ENCODE measurements at regions not wholly inside any gene's neighbourhood (a gene's known extent, or its start where the extent isn't known, plus 50 kb on each side); places are given as distances from the start of the nearest gene placed in this dataset.
A peak's percentile ranks its signal among the peaks of the same experiment; 100 is the strongest.

DNA sequence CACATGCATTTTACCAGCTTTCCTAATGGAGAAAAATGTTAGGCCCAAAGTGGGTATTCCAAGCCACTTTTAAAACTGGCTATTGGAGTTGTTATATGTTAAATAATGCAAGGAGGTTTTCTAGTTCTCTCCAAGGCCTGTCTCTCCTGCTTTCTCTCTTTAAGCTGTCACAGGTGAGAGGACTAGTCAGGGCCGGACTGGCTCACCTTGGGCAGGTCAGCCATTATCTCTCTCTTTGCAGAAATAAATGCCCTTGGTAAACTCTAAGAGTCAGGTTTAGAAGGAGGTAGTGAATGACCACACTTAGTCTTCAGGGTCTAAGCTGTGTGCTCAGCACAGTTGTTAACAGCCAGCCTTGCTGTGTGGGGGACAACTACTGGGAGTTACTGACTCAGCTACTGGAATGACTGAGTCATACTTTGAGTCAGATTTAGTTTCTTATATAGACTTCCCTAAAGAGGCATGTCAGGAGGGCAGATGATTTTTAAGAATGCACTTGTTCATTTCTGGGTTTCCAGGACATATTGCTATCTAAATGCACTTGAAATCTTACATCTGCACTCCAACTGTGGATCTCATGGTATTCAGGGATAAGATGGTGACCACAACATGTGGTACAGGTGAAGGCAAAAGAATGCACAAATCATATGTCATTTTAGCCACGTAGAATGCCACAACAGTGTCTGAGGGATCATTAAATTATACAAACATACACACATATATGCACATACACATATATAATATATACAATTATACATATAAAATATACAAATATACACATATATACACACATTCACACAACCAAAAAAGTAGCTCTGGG is 719.4 kb downstream of the EPM2A start:
- in situ Hi-C loops (cut with HindIII; ENCODE audit: low pct_unique_long_range_greater_than_20kb, low sequenced_read_pairs): no loop called here
- DNase-seq (ENCODE audit: low read depth, low spot score): no peak

DNA sequence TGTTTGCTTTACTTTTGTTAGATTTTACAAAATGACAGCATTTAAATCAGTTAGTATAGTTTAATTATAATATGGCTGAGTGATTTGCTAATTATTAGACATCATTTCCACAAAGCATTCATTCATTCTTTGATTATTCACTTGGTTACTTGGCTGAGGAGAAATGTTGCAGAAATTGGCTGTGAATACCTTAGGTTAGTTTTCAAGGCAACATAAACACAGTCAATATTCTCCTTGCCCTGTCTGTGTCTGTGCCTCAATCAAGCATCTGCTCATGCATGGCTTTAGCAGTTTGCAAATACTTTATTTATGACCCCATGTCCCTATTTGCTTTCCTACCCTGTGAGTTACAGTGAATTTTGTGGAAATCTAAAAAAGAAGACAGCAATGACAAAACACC is 718.3 kb downstream of the EPM2A start:
- no peak for DNase-seq (ENCODE audit: low read depth, low spot score)
- in situ Hi-C loops (cut with HindIII; ENCODE audit: low pct_unique_long_range_greater_than_20kb, low sequenced_read_pairs): no loop called here

DNA sequence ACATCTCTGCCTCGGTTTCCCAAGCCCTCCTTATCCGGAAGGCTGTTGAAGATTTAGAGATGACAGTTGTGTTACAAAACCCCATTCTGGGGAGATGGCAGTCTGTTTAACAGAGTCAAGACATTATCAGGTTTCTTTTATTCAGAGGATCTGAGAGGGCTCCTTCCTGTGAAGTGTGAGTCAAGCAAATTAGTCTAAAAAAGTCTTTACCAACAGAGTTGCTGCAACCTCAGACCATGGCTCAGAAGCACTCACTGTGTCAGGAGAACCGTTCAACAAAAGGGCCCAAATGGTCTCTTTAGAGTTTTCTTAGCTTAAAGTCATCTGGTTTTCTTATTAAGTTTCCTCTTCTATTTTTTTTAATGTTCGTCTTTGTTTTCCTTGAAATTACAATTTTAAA is 717.8 kb downstream of the EPM2A start:
- DNase-seq (ENCODE audit: low read depth, low spot score): no peak
- in situ Hi-C loops (cut with HindIII; ENCODE audit: low pct_unique_long_range_greater_than_20kb, low sequenced_read_pairs): no loop called here

DNA sequence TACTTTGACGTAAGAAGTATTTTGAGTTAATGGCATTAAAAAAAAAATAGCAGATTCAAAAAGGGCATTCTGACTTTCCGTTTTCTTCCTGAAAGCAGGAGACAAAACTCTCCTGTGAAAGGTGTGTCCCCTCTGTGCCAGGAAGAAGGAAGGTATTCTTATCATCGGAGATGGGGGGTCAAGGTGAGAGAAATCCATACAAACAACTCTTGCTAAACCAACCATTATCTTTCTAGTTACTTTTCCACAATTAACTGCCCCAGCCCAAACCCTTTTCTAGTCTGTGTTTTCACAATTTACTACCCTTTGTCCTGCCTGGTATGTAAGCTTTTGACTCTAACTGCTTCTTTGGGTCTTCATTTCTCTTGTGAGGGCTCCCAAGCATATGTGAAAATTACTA is 717.3 kb downstream of the EPM2A start:
- DNase-seq (ENCODE audit: low read depth, low spot score): no peak

DNA sequence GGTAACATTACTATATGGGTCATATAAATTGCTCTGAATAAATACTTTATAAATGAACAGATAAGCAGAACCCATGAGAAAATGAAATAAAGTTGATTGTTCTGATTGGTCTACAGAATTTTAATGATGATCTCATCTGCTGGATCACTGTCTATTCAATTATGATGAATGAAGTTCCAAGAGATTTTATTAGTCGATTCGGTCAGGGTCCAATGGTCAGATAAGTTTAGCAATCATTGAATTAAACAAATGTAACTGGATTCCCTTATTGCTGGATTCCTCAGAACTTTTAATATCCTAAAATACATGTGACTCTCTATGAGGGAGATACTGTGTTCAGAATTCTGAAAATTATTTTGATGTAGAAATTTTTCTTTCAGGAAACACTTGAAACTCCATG is 715.2 kb downstream of the EPM2A start:
- in situ Hi-C loops (cut with HindIII; ENCODE audit: low pct_unique_long_range_greater_than_20kb, low sequenced_read_pairs): no loop called here
- no peak for DNase-seq (ENCODE audit: low read depth, low spot score)

More for the DNA sequence above, 717.3 kb downstream of the EPM2A start:
- in situ Hi-C loops (cut with HindIII; ENCODE audit: low pct_unique_long_range_greater_than_20kb, low sequenced_read_pairs): no loop called here

DNA sequence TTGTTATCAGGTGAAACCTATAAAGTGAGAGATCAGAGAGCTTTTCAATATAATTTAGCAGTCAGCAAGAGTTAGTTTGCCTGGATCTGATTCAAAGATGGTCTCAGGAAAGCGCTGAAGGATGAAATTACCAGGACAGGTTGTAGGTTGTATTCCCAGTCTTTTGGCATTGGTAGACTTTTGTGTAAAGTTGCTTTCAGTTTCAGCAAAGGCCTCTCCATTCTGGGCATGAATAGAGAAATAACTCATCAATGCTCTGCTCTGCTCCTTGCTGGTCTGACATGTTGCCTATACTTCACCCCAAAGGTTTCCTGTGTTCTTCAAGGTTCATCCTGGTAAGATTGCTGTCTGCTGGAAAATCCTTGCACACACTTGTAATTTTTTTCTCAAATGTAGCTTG is 714.8 kb downstream of the EPM2A start:
- DNase-seq (ENCODE audit: low read depth, low spot score): no peak
- in situ Hi-C loops (cut with HindIII; ENCODE audit: low pct_unique_long_range_greater_than_20kb, low sequenced_read_pairs): no loop called here

DNA sequence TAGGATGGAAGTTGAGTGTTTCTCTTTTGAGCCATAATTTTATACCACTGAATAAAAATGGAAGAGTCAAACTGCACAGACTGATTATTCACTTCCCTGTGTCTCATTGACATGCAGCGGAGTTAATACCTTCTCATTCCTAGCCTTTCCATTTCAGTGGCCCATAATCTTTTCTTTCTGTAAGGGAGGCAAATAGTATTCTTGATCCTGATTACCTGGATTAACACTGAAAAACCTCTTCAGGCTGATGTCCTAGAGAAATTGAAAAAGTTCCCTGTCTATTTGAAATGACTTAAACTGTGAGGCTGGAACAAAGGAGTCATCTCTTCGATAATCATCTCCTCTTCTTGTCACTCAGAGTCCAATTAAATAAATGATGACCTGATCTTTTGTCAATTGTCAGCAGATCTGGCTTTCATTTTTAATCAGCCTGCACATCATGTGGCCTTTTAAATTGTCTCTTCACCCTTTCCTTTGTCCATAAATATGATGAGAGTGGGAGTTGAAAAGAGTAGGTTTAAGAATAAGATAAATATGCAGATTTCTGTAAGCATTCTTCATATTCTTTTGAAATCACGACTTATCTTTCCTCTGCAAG is 713.0 kb downstream of the EPM2A start:
- in situ Hi-C loops (cut with HindIII; ENCODE audit: low pct_unique_long_range_greater_than_20kb, low sequenced_read_pairs): no loop called here

DNA sequence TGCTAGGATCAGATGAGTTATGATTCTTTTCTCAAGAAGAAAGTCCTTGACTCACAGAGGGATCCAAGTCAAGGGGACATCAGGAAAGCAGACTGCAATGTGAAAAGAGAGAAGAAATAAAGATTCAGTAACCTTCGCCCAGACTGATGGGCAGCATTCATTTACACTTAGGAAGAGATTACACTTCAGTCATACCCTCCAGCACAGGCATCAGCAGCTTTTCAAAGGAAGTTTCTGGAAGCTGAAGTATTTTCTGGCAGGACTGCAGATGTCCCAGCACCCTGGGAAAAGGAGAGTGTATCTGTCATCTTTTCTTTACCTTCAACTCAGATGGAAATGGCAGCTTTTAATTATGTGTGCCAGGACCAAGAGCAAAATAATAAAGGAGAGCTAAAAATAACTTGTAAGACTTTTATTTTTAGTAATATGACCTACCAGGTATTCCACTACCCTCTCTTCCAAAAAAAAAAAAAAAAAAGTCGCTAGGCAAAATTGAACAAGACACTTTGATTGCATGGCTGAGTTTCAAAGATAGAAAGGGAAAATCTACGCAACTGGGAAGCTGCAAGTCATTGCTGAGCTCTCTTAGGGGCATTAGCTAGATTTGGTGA is 712.1 kb downstream of the EPM2A start:
- no peak for DNase-seq (ENCODE audit: low read depth, low spot score)
- in situ Hi-C loops (cut with HindIII; ENCODE audit: low pct_unique_long_range_greater_than_20kb, low sequenced_read_pairs): no loop called here

More for the DNA sequence above, 713.0 kb downstream of the EPM2A start:
- no peak for DNase-seq (ENCODE audit: low read depth, low spot score)

DNA sequence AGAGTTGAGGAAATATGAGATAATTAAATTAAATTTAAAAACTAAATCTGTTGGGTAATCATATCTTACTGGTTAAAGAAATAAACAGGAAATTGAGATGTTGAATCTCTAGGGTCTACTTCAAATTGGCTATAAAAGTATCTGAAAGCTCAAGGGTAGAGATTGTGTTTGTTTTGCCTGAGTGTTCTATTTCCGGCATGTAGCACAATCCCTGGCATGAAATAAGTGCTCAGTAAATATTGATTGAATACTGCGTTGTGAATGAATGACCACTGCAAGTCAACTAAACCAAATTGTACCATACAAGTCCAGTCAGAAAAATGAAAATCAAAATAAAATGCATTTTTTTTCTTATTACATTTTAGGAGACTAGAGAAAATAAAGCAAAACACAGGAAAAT is 709.8 kb downstream of the EPM2A start:
- in situ Hi-C loops (cut with HindIII; ENCODE audit: low pct_unique_long_range_greater_than_20kb, low sequenced_read_pairs): no loop called here
- no peak for DNase-seq (ENCODE audit: low read depth, low spot score)

DNA sequence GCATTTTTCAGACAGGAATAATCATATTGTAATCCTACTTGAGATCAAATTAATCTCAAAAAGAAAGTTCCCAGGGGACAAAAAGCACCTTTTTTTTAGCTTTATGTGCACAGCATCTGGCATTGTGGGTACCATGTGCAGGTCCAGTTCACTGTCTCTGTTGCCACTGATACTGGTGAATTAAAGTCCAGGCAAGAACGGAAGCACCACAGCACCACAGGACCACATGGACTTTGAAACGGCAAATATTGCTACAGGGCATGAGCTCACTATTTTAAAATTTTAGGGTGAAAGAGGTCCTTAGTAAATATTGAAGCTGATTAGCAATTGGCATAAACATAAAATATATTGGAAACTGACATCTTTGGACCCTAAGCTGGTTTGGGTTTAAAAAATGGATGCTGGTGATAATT is 709.0 kb downstream of the EPM2A start:
- no peak for DNase-seq (ENCODE audit: low read depth, low spot score)
- in situ Hi-C loops (cut with HindIII; ENCODE audit: low pct_unique_long_range_greater_than_20kb, low sequenced_read_pairs): no loop called here

DNA sequence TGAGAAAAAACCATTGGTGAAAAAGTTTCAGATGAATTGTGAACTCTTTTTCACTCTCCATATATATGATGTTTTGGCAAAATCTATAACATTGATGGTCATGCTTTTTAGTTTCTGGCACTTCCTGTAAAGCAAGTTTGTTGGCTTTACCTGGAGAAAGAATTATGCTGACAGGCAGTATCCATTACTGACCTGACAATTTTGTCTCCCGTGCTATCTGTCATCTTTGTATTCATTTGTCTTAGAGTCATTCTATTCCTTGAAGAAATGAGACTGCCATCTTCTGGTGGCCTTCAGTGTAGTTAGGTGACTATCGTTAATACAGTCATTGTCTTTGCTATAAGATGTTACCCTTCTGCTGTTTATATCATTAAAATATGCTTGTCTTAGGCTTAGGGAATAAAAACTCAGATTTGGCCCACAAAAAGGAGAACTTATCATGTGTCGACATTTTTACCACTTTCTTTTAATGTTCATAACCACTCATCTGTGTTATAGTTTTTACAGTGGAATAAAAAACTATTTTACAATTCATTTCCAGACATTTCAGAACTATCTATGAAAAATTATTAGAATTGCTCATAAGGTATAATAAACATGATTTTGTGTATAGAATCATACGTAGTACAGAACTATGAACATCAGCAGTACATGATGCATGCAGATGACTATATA is 707.0 kb downstream of the EPM2A start:
- peak; percentile 60 for DNase-seq (ENCODE audit: low read depth, low spot score)
- in situ Hi-C loops (cut with HindIII; ENCODE audit: low pct_unique_long_range_greater_than_20kb, low sequenced_read_pairs): no loop called here

DNA sequence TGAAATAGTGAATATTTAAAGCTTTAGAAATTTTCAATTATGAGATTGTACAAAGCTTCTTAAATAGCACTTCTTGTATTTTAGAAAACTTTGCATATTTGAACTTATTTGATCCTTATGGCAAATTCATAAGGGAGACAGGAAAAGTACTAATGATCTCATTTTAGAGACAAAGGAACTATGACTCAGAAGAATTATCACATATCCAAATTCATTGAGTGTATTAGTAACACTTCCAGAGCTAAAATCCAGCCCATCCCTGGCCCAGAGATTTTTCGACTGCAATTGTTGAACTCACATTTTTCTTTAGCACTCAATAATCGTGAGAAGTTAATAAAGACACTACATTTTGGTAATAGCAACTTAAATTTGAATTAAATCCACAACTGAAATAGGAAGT is 704.3 kb downstream of the EPM2A start:
- DNase-seq (ENCODE audit: low read depth, low spot score): no peak
- in situ Hi-C loops (cut with HindIII; ENCODE audit: low pct_unique_long_range_greater_than_20kb, low sequenced_read_pairs): no loop called here

DNA sequence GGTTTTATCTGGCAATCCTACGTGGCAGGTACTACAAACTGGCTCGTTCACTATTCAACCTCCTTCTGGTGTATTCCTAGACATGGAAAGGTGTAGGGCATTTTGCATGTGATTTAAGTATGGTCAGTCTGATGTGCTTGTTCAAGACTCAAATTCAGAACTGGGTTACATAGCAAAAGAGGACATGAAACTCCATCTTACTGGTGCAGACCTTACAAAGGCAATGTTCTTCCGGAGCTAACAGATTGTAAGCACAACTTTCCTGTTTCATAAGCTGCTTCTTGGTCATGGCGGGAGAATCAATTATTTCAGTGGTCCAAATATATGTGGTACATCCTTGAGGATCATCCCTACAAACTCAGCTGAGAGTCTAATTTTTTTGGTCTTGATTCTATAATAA is 703.4 kb downstream of the EPM2A start:
- DNase-seq (ENCODE audit: low read depth, low spot score): no peak
- in situ Hi-C loops (cut with HindIII; ENCODE audit: low pct_unique_long_range_greater_than_20kb, low sequenced_read_pairs): no loop called here

DNA sequence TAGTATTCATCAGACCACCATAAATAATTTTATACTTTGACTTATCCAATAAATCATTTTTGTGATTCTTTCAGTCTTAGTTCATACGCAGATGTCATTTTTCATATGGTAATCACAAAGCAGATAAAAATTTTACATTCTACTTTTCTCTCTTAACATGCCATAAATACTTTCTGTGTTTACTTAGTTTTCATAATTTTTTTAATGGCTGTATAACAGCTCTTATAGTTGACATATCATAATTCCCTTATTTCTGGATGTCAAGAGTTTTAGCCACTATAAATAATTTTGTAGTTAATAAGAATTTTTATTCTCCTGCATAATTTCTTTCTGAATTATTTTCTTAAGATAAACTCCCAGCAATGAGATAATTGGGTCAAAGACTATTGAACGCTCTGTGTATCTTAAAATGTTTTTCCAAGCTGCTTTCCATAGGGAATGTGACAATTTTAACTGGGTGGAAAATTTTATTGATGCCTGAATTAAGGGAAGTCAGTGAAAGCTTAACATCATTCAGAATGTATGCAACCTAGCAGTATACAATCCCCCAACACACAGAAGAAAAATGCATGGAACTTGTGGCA is 702.7 kb downstream of the EPM2A start:
- DNase-seq (ENCODE audit: low read depth, low spot score): no peak
- in situ Hi-C loops (cut with HindIII; ENCODE audit: low pct_unique_long_range_greater_than_20kb, low sequenced_read_pairs): no loop called here

DNA sequence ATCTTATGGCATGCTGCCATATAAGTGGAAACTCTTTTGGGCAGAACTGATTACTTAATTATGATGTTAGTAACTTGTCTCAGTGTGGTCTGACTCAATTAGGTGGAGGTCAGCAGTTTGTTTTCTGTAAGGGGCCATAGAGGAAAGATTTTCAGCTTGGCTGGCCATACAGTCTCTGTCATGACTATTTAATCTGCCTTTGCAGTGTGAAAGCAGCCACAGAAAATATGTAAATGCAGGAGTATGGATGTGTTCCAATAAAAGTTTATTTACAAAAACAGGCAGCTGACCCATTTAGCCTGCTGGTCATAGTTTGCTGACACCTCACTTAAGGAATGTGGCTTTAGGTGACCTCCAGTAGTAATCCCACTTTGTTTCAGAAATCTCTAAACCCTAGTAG is 700.7 kb downstream of the EPM2A start:
- no peak for DNase-seq (ENCODE audit: low read depth, low spot score)
- in situ Hi-C loops (cut with HindIII; ENCODE audit: low pct_unique_long_range_greater_than_20kb, low sequenced_read_pairs): no loop called here

DNA sequence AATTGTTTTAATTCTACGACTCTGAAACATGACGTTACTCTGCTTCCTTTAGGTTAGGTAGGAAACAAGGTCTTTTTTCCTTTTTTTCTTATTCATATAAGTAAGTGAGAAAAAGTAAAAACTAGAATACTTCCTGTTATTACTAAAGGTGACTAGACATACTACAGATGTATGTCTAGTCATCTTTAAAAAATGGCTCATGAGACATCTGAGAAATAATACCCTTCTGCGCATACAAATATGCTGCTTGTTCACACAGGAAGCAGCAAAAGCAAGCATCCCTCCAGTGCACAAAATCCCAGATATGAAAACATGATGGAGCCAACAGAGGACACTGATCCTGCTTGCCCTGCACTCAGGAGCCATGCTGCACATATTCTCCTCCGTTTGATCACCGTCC is 699.1 kb downstream of the EPM2A start:
- in situ Hi-C loops (cut with HindIII; ENCODE audit: low pct_unique_long_range_greater_than_20kb, low sequenced_read_pairs): no loop called here

DNA sequence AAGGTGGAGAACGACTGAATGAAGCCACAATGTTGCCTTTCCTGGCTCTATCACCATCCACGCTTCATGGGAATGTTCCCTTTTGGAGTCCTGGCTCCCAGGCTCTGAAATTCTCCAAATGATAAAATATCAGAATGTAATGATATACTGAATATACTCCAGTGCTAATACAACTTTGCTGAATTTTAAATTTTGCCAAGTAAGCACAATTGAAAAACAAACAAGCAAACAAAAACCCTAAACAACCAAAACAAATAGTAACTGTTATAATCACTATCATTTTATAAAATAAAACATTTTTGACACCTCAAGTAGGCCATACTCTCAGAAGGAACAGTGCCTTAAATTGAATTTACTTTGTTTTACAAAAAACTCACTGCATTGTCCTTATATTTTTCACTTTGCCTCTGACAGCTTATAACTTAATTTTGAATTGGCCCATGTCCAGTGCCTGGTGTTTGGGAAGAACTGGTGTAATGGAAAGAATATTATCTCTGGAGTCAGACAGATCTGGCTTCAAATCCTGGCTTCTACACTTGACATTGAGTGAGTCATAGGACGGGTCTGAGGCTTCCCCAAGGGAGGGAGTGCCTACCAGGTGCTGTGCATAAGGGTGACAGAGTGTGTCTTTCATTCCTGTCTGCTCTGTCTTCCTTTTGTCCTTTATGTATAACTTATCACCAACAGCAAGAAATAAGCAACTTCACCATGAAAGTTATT is 698.3 kb downstream of the EPM2A start:
- DNase-seq (ENCODE audit: low read depth, low spot score): no peak
- in situ Hi-C loops (cut with HindIII; ENCODE audit: low pct_unique_long_range_greater_than_20kb, low sequenced_read_pairs): no loop called here

More for the DNA sequence above, 699.1 kb downstream of the EPM2A start:
- no peak for DNase-seq (ENCODE audit: low read depth, low spot score)

DNA sequence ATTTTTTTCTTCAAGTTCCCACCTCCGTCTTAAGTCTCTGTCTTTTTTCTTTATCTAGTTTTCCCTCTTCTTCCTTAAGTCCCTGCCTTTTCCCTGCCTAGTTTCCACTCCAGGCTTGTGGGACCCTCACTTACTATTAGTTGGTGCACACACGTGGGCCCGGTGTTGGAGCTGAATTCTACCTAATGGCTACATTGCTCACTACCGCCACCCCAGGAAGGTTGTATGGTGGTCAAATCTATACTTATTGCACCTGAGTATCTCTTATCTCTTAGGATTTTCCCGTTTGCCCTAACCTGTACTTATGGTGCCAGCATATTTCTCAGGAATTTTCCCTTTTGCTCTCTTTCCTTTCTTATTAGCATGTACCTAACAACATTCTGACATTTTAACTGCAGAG is 692.8 kb downstream of the EPM2A start:
- peak; percentile 23 for DNase-seq (ENCODE audit: low read depth, low spot score)
- in situ Hi-C loops (cut with HindIII; ENCODE audit: low pct_unique_long_range_greater_than_20kb, low sequenced_read_pairs): no loop called here
